ENCODE measurements at regions not wholly inside any gene's neighbourhood (a gene's known extent, or its start where the extent isn't known, plus 50 kb on each side); places are given as distances from the start of the nearest gene placed in this dataset.

- TF ChIP-seq, protein P1, sequence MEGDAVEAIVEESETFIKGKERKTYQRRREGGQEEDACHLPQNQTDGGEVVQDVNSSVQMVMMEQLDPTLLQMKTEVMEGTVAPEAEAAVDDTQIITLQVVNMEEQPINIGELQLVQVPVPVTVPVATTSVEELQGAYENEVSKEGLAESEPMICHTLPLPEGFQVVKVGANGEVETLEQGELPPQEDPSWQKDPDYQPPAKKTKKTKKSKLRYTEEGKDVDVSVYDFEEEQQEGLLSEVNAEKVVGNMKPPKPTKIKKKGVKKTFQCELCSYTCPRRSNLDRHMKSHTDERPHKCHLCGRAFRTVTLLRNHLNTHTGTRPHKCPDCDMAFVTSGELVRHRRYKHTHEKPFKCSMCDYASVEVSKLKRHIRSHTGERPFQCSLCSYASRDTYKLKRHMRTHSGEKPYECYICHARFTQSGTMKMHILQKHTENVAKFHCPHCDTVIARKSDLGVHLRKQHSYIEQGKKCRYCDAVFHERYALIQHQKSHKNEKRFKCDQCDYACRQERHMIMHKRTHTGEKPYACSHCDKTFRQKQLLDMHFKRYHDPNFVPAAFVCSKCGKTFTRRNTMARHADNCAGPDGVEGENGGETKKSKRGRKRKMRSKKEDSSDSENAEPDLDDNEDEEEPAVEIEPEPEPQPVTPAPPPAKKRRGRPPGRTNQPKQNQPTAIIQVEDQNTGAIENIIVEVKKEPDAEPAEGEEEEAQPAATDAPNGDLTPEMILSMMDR (IDR thresholded peaks at IDR 0.05; ENCODE audit: borderline replicate concordance, extremely low read depth, low read length, poor library complexity, severe bottlenecking): no peak
- TF ChIP-seq EZH2 (IDR thresholded peaks at IDR 0.05; ENCODE audit: borderline replicate concordance, low read depth, low read length, severe bottlenecking): no peak
These were observed 698.1 kb upstream of the CDH2 start for GRCh38 chr18:28875059-28875458.
